ENCODE measurements at regions not wholly inside any gene's neighbourhood (a gene's known extent, or its start where the extent isn't known, plus 50 kb on each side); places are given as distances from the start of the nearest gene placed in this dataset.

DNA sequence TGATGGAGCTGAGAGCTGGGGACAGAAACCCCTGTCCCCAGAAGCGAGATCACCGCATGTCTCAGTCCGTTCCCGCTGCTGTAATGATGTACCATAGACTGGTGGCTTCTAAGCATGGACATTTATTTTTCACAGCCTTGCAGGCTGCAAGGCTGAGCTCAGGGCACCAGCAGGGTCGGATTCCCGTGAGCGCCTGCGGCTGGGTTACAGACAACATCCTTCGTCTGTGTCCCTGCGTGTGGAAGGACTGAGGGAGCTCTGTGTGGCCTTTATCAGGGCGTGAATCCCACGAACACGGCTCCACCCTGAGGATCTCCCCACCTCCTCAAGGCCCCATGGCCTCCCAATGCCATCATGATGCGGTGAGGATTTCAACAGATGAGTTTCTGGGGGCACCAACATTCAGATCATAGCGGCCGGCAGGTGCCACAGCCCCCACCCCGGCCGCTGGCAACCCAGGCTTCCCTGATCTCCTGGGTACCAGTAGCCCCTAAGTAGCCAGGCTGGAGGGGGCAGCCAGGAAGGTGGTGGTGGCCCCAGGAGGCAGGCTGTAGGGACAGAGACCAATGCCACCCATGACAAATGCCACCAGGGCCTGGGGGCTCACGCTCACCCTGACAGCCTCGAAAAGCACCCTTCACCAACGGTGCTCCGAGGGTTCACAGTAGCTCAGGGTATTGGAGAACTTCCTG, 104.4 kb downstream of the CRYAA start:
- H3K4me3 Mint-ChIP-seq: no peak overlapping the region
- Histone ChIP-seq H3K4me2 (no peak overlapping the region), H3K79me2 (replicated peaks; ENCODE audit: insufficient read depth) (no peaks in the 10 kb centered on the region), H3F3A (replicated peaks; ENCODE audit: low read depth) (no peaks in the 10 kb centered on the region), H3K27me3 (ENCODE audit: insufficient read depth) (no peaks in the 10 kb centered on the region), H3K4me3 (no peak overlapping the region), H2AFZ (no peak overlapping the region), H3K27ac (ENCODE audit: low read depth) (no peak overlapping the region), H3K9me2 (ENCODE audit: insufficient read depth) (no peaks in the 10 kb centered on the region), H3K4me1 (ENCODE audit: insufficient read depth) (0 out of 2 replicates have a peak, but pooled peaks cover 8% of the 10 kb centered on the region), H3K36me3 (ENCODE audit: insufficient read depth) (no peaks in the 10 kb centered on the region), H4K20me1 (replicated peaks; ENCODE audit: insufficient read depth) (no peaks in the 10 kb centered on the region)
- ATAC-seq (no peak), DNase-seq (ENCODE audit: low spot score) (no peak)
- peaks cover 13% of the 10 kb centered on the region for H3K27me3 Mint-ChIP-seq (ENCODE audit: insufficient read depth, low read depth, poor library complexity)
- H3K9me3 Mint-ChIP-seq: no peaks in the 10 kb centered on the region
- no peak overlapping the region for H3K27ac Mint-ChIP-seq
- no peaks in the 10 kb centered on the region for H3K36me3 Mint-ChIP-seq (ENCODE audit: low read depth)
- TF ChIP-seq, protein P1, sequence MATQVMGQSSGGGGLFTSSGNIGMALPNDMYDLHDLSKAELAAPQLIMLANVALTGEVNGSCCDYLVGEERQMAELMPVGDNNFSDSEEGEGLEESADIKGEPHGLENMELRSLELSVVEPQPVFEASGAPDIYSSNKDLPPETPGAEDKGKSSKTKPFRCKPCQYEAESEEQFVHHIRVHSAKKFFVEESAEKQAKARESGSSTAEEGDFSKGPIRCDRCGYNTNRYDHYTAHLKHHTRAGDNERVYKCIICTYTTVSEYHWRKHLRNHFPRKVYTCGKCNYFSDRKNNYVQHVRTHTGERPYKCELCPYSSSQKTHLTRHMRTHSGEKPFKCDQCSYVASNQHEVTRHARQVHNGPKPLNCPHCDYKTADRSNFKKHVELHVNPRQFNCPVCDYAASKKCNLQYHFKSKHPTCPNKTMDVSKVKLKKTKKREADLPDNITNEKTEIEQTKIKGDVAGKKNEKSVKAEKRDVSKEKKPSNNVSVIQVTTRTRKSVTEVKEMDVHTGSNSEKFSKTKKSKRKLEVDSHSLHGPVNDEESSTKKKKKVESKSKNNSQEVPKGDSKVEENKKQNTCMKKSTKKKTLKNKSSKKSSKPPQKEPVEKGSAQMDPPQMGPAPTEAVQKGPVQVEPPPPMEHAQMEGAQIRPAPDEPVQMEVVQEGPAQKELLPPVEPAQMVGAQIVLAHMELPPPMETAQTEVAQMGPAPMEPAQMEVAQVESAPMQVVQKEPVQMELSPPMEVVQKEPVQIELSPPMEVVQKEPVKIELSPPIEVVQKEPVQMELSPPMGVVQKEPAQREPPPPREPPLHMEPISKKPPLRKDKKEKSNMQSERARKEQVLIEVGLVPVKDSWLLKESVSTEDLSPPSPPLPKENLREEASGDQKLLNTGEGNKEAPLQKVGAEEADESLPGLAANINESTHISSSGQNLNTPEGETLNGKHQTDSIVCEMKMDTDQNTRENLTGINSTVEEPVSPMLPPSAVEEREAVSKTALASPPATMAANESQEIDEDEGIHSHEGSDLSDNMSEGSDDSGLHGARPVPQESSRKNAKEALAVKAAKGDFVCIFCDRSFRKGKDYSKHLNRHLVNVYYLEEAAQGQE (IDR thresholded peaks at IDR 0.05; ENCODE audit: unreplicated experiment): no peak
- TF ChIP-seq ZNF331 (CRISPR knock-in tag; IDR thresholded peaks at IDR 0.05; ENCODE audit: low read depth): no peak
- TF ChIP-seq, protein P2, sequence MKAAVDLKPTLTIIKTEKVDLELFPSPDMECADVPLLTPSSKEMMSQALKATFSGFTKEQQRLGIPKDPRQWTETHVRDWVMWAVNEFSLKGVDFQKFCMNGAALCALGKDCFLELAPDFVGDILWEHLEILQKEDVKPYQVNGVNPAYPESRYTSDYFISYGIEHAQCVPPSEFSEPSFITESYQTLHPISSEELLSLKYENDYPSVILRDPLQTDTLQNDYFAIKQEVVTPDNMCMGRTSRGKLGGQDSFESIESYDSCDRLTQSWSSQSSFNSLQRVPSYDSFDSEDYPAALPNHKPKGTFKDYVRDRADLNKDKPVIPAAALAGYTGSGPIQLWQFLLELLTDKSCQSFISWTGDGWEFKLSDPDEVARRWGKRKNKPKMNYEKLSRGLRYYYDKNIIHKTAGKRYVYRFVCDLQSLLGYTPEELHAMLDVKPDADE (IDR thresholded peaks at IDR 0.05): no peak
- TF ChIP-seq STAT1 (IDR thresholded peaks at IDR 0.05; ENCODE audit: unreplicated experiment): no peak
- TF ChIP-seq, protein P3, sequence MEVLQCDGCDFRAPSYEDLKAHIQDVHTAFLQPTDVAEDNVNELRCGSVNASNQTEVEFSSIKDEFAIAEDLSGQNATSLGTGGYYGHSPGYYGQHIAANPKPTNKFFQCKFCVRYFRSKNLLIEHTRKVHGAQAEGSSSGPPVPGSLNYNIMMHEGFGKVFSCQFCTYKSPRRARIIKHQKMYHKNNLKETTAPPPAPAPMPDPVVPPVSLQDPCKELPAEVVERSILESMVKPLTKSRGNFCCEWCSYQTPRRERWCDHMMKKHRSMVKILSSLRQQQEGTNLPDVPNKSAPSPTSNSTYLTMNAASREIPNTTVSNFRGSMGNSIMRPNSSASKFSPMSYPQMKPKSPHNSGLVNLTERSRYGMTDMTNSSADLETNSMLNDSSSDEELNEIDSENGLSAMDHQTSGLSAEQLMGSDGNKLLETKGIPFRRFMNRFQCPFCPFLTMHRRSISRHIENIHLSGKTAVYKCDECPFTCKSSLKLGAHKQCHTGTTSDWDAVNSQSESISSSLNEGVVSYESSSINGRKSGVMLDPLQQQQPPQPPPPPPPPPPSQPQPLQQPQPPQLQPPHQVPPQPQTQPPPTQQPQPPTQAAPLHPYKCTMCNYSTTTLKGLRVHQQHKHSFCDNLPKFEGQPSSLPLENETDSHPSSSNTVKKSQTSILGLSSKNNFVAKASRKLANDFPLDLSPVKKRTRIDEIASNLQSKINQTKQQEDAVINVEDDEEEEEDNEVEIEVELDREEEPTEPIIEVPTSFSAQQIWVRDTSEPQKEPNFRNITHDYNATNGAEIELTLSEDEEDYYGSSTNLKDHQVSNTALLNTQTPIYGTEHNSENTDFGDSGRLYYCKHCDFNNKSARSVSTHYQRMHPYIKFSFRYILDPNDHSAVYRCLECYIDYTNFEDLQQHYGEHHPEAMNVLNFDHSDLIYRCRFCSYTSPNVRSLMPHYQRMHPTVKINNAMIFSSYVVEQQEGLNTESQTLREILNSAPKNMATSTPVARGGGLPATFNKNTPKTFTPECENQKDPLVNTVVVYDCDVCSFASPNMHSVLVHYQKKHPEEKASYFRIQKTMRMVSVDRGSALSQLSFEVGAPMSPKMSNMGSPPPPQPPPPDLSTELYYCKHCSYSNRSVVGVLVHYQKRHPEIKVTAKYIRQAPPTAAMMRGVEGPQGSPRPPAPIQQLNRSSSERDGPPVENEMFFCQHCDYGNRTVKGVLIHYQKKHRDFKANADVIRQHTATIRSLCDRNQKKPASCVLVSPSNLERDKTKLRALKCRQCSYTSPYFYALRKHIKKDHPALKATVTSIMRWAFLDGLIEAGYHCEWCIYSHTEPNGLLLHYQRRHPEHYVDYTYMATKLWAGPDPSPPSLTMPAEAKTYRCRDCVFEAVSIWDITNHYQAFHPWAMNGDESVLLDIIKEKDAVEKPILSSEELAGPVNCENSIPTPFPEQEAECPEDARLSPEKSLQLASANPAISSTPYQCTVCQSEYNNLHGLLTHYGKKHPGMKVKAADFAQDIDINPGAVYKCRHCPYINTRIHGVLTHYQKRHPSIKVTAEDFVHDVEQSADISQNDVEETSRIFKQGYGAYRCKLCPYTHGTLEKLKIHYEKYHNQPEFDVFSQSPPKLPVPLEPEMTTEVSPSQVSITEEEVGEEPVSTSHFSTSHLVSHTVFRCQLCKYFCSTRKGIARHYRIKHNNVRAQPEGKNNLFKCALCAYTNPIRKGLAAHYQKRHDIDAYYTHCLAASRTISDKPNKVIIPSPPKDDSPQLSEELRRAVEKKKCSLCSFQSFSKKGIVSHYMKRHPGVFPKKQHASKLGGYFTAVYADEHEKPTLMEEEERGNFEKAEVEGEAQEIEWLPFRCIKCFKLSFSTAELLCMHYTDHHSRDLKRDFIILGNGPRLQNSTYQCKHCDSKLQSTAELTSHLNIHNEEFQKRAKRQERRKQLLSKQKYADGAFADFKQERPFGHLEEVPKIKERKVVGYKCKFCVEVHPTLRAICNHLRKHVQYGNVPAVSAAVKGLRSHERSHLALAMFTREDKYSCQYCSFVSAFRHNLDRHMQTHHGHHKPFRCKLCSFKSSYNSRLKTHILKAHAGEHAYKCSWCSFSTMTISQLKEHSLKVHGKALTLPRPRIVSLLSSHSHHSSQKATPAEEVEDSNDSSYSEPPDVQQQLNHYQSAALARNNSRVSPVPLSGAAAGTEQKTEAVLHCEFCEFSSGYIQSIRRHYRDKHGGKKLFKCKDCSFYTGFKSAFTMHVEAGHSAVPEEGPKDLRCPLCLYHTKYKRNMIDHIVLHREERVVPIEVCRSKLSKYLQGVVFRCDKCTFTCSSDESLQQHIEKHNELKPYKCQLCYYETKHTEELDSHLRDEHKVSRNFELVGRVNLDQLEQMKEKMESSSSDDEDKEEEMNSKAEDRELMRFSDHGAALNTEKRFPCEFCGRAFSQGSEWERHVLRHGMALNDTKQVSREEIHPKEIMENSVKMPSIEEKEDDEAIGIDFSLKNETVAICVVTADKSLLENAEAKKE (CRISPR knock-in tag; IDR thresholded peaks at IDR 0.05): no peak
- TF ChIP-seq, protein P4, sequence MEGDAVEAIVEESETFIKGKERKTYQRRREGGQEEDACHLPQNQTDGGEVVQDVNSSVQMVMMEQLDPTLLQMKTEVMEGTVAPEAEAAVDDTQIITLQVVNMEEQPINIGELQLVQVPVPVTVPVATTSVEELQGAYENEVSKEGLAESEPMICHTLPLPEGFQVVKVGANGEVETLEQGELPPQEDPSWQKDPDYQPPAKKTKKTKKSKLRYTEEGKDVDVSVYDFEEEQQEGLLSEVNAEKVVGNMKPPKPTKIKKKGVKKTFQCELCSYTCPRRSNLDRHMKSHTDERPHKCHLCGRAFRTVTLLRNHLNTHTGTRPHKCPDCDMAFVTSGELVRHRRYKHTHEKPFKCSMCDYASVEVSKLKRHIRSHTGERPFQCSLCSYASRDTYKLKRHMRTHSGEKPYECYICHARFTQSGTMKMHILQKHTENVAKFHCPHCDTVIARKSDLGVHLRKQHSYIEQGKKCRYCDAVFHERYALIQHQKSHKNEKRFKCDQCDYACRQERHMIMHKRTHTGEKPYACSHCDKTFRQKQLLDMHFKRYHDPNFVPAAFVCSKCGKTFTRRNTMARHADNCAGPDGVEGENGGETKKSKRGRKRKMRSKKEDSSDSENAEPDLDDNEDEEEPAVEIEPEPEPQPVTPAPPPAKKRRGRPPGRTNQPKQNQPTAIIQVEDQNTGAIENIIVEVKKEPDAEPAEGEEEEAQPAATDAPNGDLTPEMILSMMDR (conservative IDR thresholded peaks at IDR 0.05; ENCODE audit: low read depth in 2 of 2): no peak
- no peak for TF ChIP-seq EZH2 (IDR thresholded peaks at IDR 0.05; ENCODE audit: low read depth, unreplicated experiment)
- TF ChIP-seq JUNB (IDR thresholded peaks at IDR 0.05; ENCODE audit: unreplicated experiment): no peak
- TF ChIP-seq POLR2AphosphoS5 (IDR thresholded peaks at IDR 0.05; ENCODE audit: low read depth): no peak
- TF ChIP-seq NANOG (IDR thresholded peaks at IDR 0.05; ENCODE audit: borderline replicate concordance): no peak
- H3K4me1 Mint-ChIP-seq: peaks cover 17% of the 10 kb centered on the region

All from GM23338 (cell line).